Hippocampal formation (tissue), 2 donors: ENCODE measurements at regions not wholly inside any gene's neighbourhood (a gene's known extent, or its start where the extent isn't known, plus 50 kb on each side); places are given as distances from the start of the nearest gene placed in this dataset.
"Not testable (repeated sequence)": the region's sequence is repeated elsewhere in the genome, so short reads cannot be mapped to it uniquely, and the experiment has no call there.

ENCODE experiments used
- DNase-seq, 2 donors: peaks; one replicate each; lab custom pipeline; 2025; lab: John Stamatoyannopoulos, UW

DNA sequence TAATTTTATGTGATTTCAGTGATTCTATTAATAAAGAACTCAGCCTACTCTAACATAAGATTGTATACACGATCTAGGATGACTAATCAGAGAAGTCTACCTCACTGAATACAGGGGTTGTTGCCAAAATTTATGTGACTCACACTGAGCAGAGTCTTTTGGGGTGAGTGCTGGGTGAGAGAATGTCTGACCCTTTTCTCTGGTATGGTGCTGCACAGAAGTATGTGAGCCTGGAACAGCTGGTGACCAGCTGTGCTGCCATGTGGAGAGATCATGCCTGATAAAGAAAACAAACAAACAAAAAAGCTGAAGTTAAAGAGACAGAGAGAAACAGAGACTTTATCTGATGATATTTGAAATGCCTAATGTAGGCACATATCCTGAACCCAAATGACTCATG, 618.1 kb upstream of the GRIA3 start:
- no peak for DNase-seq

DNA sequence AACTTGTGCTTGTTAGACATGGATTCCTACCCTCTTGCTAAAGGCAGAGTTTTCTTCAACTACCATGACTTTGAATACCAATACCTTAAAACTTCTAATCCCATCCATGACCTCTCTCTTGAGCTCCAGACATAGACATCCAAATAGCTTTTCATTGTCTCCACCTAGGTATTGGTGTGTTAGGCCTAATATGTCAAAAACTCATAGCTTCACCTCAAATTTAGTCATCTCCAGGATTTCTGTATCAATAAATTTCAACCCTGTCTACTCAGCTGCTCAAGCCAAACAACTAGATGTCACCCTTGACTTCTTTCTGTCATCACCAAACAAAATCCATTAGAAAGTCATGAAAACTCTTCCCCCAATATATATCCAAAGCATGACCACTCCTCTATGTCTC, 617.7 kb upstream of the GRIA3 start:
- no peak for DNase-seq

DNA sequence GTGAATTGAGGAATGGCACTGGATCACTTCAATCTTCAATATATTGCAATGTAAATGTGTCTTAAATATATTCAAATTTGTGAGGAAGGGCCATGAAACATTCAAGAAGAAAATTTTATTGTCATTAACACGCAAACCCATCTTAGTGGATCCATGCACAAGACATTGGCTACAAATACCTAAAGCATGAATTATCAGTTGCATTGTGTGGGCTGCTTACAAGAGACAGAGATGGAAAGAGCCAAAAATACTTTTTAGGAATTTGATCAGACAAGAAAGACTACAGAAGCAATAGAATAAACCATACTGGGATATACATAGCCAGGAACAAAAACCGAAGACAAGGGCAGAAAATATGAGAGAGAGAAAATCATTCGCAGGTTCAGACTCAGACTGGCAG, 616.2 kb upstream of the GRIA3 start:
- DNase-seq: no peak

DNA sequence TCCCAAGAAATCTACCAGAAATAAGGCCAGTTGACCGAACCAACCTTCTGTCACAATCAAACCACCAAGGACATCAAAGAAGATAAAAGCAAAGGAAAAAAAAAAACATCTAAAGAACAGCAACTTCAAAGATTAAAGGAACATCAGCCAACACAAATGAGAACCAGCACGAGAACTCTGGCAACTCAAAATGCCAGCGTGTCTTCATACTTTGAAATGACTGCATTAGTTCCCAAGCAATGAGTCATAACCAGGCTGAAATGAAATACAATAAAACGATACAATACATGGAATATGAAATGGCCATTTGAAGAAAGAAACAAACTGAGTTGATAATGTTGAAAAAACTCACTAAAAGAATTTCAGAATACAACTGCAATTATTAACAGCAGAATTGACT, 611.6 kb upstream of the GRIA3 start:
- no peak for DNase-seq

DNA sequence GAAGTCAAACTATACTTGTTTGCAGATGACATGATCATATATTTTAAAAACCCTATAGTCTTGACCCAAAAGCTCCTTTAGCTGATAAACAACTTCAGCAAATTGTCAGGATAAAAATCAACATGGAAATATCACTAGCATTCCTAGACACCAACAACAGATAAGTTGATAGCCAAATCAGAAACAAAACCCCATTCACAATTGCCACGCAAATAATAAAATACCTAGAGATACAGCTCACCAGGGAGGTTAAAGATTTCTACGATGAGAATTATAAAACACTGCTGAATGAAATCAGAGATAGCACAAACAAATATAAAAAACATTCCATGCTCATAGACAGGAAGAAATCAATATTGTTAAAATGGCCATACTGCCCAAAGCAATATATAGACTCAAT, 605.0 kb upstream of the GRIA3 start:
- no peak for DNase-seq

DNA sequence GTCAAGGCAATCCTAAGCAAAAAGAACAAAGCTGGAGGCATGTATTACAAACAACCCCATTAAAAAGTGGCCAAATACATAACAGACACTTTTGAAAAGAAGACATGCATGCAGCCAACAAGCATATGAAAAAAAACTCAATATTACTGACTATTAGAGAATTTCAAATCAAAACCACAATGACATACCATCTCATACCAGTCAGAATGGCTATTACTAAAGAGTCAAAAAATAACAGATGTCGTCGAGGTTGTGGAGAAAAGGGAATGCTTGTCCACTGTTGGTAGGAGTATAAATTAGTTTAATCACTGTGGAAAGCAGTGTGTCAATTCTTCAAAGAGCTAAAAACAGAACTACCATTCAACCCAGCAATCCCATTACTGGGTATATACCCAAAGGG, 604.6 kb upstream of the GRIA3 start:
- no peak for DNase-seq

DNA sequence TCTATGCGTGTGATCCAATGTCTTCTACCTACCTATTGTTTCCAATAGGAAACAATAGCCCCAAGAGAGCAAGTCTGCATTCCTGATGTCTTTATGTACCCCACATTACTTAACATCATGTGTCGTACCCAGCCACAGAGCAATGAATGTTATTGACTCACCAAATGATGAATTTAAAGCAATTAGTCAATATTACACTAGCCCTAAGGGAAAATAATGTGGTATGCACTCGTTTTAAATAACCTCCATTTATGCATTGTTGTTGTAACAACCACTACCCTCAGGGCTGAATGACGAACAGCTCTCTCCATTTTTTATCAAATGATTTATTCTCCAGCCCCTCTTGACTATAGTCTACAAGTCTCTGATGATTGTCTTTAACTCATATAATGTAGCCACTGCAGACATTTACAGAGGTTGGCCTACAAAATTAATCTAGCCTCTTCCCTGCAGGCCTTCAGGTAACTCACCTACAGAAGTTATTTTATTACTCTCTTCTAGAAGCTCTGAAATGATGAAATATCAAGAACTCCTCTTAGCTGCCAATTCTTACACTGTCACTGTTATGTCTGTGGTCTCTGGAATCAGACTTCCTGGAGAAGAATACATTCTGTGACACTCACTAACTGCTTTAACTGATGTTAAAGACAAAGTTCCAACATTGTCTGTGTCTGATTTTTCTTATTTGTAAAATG, 601.7 kb upstream of the GRIA3 start:
- no peak for DNase-seq

DNA sequence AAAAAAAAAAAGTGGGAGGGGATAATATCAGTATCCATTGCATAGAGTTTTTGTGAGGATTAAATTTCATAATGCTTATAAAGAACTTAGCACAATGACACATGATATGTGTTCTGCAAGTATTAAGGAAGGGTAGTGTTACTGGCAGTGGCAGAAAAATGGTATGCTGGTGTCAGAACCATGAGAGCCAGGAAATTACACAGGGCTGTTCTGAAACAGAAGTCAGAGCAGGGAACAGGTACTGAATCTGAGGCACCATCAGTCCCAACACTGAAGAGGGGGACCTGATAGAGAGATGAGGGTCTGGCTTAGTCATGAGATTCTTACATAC, 601.1 kb upstream of the GRIA3 start:
- DNase-seq: no peak

DNA sequence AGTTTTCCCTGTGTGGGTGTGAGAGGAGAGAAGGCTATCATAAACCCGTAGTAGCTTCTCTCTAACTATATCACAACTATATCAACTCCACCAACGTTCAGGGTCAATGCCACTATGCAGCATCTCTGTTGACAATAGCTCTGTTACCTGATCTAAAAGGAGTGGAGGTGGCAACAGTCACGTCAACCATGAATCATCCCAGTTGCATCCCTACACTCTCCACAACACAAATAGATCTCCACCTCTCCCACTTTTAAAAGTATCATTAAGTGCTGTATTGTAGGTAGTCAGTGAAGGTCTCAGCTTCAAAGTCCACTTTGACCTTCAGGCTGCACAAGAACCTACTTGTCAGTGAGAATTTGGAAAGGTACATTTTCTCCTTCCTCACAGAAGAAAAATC, 600.5 kb upstream of the GRIA3 start:
- no peak for DNase-seq

DNA sequence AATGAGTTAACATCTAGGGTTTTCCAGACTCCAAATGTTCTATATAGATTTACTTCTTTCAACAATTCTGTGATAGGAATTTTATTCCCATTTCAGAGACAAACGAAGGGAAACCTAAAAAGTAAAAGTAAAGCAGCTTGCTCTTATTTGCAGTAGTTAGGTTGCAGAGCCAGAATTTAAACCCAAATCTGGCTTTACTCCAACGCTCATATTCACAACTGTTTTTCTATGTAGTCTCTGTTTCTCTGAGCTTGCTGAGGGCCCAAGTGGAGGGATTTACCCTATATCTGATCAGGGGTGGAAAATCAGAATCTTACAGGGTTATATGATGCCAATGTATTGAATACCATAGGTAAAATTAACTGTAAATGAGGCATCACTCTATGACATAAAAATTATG, 599.1 kb upstream of the GRIA3 start:
- DNase-seq: no peak

DNA sequence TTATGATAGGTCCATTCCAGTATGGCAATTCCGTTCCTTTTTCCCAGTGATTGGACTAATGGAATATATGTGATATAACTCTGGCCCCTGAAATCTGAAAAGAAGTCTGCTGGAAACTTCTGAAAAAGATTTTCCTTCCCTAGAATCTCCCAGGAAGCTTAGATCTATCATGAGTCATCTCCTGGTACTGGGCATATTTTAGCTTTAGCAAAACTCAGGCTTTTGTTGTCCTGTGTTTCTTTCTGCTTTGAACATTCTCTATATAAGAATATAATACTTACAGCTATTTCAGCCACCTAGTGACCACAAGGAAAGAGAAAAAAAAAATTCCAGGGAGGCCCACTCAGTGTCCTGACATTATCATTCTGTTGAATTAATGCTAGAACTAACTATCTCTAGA, 597.2 kb upstream of the GRIA3 start:
- no peak for DNase-seq

DNA sequence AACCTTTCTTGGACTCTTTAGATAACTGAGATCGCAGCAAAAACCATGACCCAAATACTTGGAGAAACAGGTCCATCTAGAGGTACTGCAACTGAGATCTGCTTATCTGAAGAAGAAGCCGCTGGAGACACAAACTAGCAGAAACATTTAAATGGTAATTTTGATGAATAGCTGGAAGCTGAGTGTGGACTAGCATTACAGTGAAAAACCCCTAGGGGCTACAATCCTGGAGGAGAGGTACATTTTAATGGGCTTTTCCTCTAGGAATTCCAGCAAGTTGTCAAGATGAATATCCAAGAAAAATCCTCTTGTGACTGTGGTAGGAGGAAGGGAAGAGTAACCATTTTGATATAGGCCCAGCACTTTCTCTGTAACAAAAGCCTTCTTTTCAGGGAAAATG, 592.5 kb upstream of the GRIA3 start:
- no peak for DNase-seq

DNA sequence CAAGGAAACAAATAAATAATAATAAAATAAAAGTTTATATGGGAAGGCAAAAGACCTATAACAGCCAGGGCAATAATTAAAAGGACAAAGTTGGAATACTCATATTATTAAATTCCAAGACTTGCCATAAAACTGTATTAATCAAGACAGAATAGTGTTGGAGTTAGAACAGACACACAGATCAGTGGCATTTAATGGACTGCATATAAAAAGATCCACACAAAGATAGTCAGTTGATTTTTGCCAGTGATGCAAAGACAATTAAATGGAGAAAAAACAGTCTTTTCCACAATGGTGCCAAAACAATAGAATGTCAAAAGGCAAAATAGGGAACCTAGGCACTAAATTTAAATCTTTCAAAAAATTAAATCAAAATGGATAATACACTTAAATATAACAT, 587.1 kb upstream of the GRIA3 start:
- no peak for DNase-seq

DNA sequence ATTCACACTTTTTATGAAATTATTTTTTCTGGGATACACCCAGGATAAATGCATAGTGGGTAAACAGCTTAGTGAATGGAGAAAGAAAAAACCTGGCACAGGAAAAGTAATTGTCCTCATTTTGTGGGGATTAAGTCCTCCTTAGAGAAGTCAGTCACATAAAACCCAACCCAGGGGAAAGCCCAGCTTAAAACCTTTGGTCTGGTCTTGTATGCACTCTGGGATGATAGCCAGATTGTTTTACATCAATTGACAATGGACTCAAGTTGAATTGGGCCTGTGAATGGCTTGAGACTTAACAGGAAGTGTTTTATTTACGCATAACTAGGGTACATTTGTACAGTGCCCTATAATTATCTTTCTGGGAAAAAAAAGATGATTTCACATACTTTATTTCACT, 561.3 kb upstream of the GRIA3 start:
- no peak for DNase-seq

DNA sequence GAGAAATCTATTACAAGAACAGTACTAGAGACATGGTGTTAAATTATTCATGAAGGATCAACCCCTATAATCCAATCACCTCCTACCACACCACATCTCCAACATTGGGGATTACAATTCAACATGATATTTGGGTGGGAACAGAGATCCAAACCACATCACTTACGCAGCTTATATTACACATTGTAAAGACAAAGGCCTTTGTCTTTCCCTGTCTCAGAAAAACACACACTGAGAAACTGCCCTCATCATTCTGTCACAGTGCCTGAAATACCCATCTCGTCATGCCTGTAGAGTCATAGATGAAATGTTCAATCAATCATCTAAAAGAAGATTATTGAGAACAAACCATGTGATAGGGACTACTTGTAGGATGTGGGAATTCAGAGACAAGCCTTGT, 558.8 kb upstream of the GRIA3 start:
- no peak for DNase-seq

DNA sequence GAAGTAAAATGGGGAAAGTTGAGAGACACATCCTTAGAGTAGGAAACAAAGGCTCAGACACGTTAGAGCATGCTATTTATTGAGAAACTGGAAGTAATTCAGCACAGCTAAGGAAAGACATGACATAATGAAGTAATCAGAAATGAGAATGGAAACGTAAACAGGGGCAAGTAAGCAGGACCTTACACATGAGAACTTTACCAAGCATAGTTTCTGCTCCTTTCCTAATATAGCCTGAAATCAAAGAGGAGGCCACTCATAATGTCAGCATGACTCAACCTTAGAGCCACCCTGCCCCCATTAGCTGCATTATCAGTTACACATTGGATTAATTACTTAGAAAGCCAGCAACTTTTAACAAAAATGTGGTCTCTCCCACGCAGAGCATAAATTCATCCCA, 558.3 kb upstream of the GRIA3 start:
- DNase-seq: no peak

DNA sequence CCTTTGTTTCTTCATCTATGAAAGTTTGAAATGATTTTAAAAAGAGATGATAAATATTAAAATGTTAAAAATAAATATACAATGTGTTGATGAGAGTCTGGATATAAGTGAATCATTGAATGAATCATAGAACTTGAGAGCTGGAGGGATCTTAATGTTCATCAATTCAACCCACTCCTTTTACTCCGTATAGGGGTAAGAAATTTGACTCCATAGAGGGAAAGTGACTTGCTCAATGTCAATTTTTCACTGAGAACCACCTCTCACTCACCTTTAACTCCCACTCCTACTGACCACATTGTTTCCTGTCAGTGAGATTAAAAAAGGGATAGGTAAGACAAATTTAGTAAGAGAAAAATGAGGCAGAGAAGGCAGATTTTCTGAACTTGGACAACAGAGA, 557.2 kb upstream of the GRIA3 start:
- DNase-seq: no peak

DNA sequence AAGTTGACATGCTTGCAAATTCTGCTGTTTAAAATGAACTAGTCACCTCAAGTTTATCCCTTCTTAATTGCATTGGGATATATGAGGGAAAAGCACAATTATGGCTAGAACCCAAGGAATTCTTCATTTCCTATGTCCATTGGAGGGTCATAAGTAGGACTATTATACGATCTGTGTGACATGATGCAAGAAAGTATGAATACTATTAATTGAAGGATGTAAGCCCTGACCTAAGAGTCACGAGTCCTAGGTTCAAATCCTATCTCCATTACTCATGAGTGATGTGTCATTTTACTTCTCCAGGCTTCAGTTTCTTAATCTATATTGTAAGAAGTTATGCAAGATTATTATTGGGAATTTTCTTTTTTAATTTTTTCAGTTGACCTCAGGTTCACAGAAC, 542.9 kb upstream of the GRIA3 start:
- DNase-seq: no peak

DNA sequence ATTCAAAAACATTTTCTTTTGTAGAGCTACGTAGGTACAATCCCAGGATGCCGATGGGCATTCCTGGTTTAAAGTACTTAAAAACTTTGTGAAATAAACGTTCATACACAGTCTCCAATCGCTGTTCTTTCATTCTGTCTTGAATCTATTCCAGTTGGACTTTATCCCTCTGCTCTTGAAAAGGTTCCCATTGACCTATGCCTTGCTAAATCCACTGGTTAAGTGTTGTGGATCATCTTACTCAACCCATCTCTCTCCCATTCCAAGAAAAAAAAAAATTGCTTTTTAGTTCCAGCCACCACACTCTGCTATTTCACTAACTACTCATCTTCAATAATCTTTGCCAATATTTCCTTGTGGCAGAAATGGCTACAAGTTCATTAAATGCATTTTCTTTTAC, 542.3 kb upstream of the GRIA3 start:
- DNase-seq: no peak

DNA sequence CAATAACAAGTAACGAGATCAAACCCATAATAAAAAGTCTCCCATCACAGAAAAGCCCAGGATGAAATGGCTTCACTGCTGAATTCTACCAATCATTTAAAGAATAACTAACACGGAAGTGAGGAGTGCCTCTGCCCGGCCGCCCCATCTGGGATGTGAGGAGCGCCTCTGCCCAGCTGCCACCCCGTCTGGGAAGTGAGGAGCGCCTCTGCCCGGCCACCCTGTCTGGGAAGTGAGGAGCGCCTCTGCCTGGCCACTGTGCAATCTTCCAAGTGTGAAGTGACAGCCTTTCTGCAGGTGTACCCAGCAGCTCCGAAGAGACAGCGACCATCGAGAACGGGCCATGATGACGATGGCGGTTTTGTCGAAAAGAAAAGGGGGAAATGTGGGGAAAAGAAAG, 528.8 kb upstream of the GRIA3 start:
- not testable (repeated sequence) for DNase-seq

DNA sequence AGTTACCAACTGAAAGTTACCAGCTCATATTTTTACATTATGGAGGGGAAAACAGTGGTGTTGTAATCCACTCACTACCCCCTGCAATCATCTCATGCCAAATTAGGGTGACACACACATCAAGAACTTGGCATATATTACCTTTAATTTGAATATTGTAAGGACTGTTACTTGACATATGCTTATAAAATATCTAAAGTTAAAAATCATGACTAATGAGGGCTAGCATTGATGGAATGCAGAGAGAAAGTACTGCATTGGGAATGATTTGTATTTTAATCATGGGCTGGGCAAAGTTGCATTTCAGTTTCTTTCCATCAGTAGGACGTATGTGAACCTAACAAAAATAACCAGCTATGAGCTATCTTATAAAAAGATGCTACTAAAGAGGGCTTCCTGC, 517.5 kb upstream of the GRIA3 start:
- no peak for DNase-seq

DNA sequence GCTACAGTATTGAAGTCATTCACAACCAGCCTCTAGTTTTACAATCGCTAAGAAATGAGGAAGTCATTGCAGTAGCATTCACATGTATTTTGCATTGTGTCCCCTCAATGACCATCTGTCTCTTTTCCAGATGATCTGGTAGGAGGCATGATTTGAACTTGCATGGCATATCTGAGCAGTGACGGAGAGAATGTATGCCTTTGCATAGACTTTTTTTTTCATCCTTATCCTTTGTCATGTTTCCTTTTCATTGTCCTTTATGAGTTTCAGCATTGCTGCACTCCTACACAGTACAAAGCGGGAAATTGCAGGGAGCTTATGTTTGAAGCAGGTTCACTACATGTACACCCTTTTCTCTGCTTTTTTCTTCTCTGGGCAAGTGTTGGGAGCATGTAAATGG, 516.4 kb upstream of the GRIA3 start:
- no peak for DNase-seq

DNA sequence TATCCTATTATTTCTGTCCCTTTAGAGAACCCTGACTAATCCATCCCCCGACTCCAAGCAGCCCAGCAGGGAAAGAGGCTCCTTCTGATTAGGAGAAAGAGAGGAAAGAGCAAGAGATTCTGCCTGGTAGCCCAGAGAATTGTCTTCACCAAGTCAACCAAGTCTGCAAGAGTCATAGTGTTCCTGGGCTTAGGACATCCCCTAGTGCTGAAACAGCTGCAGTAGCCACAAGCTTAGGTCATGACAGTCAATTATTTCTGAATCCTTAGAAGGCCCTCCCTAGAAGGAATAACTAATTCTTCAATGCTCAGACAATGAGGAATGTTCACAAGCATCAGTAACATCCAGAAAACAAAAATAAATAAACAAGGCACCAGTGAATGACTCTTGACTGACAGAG, 480.3 kb upstream of the GRIA3 start:
- no peak for DNase-seq

DNA sequence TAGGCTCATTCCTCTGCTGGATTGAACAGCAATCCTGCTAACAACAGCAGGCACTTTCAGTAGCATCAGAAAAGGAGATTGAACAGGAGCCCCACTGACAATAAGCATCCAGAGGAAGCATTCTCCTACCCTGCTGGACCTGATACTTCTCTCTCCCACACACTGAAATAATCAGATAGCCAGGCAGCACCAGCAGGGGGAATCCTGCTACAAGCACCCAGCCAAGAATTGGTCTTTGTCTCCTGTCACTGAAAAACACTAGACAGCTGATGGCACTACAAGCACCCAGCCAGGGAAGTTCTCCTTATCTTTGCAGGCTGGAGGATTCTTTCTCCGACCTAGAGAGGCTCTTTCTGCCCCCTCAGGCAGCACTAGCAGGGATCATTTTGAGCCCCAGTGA, 444.3 kb upstream of the GRIA3 start:
- no peak for DNase-seq

DNA sequence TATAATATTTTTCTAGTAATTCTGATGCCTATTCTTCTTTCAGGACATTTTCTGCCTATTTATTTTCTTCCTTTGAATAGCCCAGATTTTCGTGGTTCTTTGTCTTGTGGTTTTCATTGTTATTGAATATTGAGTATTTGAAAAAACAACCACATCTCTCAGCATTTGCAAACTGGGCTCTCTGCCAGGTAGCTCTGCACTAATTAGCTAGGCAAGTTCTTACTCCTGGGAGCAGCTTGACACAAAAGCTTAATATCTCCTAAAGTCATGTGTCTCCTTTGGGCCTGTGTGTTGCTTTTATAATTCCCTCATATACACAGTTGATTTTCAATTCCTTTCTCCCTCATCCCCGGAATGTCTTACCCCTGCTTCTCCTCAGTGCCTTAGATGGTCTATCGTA, 413.5 kb upstream of the GRIA3 start:
- no peak for DNase-seq
